ENCODE measurements at regions not wholly inside any gene's neighbourhood (a gene's known extent, or its start where the extent isn't known, plus 50 kb on each side); places are given as distances from the start of the nearest gene placed in this dataset.
A peak's percentile ranks its signal among the peaks of the same experiment; 100 is the strongest.

DNA sequence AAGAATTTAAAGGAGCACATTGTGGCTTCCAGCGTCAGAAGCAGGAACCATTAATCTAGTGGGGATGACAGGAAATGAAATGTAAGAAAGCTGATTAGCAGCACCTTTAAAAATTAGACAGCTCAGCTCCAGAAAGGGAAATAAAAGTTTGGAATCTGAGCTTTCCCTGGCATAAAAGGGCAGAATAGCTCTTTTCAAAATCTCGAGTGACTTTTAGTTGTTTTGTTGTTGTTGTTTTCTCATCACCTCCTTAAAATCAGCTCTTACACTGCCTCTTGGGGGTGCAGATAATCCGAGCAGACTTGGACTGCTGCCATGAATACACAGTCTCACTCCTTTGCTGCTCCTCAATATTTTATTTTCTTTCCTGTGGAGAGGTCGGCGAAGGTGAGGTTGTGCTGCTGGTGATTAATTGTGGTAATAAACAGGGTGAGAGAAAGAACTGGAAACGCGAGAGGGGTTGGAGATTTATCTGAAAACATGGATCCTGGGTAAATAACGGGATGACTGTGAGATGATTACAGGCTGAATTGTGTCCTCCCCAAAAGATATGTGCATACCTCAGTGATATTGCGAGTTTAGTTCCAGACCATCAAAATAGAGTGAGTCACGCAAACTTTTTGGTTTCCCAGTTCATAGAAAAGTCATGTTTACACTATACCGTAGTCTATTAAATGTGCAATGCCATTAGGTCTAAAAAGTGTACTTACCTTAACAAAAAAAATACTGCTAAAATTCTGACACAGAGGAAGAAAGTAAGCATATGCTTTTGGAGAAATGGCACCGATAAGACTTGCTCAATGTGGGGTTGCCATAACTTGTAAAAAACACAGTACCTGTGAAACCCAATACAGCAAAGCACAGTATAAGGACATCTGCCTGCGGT lies 787.7 kb downstream of the UQCRFS1 start:
- peak; percentile 59 for DNase-seq (ENCODE audit: low read depth)

- no peak for DNase-seq (ENCODE audit: low read depth)
These were observed 788.3 kb downstream of the UQCRFS1 start for GRCh38 chr19:28424662-28425045.

GRCh38 chr19:28424077-28424476 lies 788.9 kb downstream of the UQCRFS1 start:
- DNase-seq (ENCODE audit: low read depth) = no peak

DNA sequence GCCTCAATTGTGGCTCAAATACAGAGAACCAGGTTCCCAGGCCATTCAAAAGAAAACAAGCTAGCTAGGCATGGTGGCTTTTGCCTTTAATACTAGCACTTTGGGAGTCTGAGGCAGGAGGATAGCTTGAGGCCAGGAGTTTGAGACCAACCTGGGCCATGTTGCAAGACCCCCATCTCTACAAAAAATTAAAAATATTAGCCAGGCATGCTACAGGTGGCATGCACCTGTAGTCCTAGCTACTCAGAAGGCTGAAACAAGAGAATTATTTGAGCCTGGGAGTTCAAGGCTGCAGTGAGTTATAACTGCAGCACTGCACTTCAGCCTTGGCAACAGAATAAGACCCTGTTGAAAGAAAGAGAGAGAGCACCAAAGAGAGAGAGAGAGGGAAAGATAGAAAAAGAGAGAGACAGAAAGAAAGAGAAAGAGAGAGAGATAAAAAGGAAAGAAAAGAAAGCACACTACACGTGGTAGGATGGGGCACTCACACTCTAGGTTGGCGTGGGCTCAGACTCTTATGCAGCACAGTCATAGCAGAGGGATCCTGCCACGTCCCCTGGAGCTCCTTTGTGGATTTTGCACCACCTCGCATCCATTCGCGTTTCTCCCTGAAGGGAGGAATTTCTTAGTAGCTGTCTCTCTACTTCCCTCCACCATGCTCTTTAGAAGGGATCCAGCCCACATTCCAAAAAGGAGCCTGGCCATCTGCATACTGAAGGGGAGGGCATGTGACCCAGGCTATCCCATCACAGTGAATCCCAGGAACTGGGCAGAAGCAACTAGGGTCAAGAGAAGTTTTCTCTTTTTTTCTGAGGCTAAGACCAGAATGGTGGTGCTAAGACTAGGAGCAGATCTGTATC lies 789.9 kb downstream of the UQCRFS1 start:
- DNase-seq (ENCODE audit: low read depth) = no peak

GRCh38 chr19:28422046-28422445 lies 790.9 kb downstream of the UQCRFS1 start:
- DNase-seq (ENCODE audit: low read depth) = no peak

- peak; percentile 56 for DNase-seq (ENCODE audit: low read depth)
These were observed 792.0 kb downstream of the UQCRFS1 start for GRCh38 chr19:28420811-28421550.

DNA sequence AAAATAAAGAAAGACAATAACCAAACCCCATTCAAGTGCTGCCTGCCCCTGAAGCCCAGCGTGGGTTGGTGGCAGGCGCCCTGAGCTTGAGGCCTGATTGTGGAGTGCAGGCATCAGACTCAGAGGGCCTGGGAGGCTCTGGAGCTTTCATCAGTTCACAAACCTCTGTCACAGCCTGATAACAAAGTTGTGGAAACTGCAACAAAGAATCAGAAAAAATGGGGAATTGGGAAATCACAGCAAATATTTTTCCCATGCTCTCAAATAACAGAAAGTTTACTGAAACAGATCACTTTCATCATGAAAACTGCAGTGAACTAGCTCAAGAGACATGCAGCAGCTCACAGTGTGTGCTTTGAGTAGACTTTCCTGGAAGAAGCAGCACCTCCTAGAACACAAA lies 793.6 kb downstream of the UQCRFS1 start:
- DNase-seq (ENCODE audit: low read depth) = no peak

- no peak for DNase-seq (ENCODE audit: low read depth)
These were observed 795.6 kb downstream of the UQCRFS1 start for GRCh38 chr19:28417361-28417760.

GRCh38 chr19:28416245-28416644 lies 796.7 kb downstream of the UQCRFS1 start:
- no peak for DNase-seq (ENCODE audit: low read depth)

DNA sequence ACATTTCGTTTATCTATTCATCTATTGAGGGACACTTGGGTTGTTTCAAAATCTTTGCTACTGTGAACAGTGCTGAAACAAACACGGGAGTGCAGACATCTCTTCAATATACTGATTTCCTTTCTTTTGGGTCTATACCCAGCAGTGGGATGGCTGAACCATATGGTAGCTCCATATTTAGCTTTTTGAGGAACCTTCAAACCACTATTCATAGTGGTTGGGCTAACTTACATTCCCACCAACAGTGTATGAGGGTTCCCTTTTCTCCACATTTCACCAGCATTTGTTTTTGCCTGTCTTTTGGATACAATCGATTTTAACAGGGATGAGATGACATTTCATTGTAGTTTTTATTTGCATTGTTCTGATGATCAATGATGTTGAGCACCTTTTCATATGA lies 798.2 kb downstream of the UQCRFS1 start:
- no peak for DNase-seq (ENCODE audit: low read depth)

DNA sequence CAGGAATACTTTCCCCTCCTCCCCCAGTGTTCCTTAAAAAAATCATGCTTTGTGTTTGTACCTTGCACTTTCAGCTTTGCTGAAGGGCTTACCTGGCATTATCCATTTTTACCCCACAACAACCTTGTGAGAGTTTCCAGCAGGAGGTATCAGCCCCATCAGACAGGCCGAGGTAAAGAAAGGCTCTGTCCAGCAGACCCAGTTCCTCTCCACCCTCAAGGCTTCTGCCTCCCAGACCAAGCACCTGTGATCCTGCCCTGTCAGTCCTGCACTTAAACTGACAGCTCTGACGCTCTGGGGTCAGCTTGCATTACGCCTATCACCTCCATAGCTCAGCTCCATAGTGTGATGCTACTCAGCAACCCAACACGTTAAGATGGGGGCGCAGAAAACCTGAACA lies 803.1 kb downstream of the UQCRFS1 start:
- no peak for DNase-seq (ENCODE audit: low read depth)

DNA sequence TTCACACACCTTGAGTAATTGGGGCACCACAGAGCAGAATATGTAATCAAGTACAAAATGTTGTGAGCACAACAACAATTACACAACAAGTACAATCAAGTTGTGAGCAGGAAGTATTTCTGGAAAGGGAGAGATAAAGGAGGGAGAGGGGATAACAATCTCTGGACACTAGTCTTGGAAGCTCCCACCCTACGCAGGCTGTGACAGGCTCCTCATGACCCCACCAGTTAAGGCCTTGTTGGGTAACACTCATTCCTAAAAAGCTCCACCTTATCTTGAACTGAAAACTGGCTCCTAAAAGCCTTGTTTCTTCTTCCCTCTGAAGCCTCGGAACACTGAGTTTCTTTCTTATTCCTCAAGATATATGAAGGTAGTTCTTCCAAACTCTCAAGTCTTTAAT lies 806.0 kb downstream of the UQCRFS1 start:
- no peak for DNase-seq (ENCODE audit: low read depth)

- DNase-seq (ENCODE audit: low read depth) = no peak
These were observed 807.6 kb downstream of the UQCRFS1 start for GRCh38 chr19:28405346-28405742.

DNA sequence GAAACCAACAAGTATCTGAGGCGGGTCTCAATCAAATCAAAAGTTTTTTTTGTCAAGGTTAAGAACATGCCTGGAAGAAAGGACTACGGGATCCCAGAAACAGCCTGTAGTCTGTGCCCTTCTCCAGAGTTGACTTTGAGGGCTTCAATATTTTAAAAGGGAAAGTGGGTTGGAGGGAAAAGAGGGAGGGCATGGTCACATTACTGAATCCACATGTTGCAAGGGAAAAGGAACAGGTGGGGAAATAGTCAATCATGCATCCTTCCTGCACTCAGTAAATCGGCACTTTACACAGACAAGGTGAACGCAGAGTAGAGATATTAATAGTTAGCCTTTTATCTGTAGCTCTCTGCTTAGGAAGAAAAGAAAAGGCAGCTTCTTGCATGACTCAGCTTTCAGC lies 808.5 kb downstream of the UQCRFS1 start:
- DNase-seq (ENCODE audit: low read depth) = no peak

GRCh38 chr19:28403690-28404089 lies 809.3 kb downstream of the UQCRFS1 start:
- DNase-seq (ENCODE audit: low read depth) = peak; percentile 47

DNA sequence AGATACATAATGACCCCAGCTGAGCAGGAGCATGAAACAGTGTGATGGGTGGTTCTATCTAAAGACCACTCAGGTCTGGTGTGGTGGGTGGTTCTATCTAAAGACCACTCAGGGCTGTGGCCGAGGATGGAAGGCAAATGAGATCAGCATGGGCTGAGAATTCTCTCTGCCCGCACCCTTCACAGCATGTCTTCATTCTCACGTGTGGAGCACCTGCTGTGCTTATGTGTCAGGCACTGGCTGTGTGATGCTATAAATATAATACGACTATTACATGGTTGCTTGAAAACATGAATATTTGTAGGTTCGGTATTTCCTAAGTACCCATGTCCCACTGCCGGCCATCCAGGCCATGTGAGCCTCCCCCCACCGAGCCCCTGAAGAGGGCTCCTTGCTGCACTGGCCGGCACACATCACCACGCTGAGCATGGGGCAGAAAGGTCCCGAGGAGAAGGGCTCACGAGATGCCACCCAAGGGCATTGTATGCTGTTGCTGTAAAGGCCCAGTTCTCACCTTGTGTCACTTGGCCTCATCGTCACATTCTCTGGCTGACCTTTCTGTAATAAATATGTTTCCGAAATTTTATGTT lies 810.2 kb downstream of the UQCRFS1 start:
- no peak for DNase-seq (ENCODE audit: low read depth)

- DNase-seq (ENCODE audit: low read depth) = no peak
These were observed 811.1 kb downstream of the UQCRFS1 start for GRCh38 chr19:28401739-28402424.

GRCh38 chr19:28400953-28401671 lies 811.8 kb downstream of the UQCRFS1 start:
- no peak for DNase-seq (ENCODE audit: low read depth)

DNA sequence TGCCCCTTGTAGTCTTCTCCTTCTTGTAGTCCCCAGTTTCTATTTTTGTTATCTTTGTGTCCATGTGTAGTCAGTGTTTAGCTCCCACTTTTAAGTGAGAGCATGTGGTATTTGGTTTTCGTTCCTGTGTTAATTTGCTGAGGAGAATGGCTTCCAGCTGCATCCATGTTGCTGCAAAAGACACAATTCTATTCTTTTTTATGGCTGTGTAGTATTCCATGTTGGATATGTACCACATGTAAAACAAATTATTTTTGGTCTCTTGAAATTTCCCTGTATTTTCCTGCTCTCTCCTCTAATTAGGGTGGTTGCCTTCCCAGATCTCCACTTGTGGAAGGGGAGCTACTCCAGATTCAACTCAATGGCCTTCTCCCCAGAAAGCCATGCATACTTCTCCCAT lies 813.8 kb downstream of the UQCRFS1 start:
- no peak for DNase-seq (ENCODE audit: low read depth)

DNA sequence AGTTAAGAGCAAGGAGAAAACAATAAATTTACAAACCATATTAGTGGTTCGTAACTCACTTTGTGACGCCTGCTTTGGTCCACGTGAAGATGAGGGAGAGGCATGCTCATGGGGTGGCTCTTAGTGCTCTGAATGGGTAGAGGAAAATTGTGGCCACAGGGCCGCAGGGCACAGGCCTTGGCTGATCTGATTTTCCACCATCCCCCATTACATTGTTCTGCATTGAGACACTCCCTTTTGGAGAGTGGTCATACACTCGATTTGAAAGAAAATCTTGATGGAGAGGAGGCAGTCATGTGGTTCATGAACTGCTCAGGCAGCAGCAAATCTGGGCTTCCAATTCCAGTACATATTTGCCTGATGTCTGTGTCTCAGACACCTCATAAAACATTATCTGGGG lies 815.2 kb downstream of the UQCRFS1 start:
- no peak for DNase-seq (ENCODE audit: low read depth)
